ENCODE measurements at regions not wholly inside any gene's neighbourhood (a gene's known extent, or its start where the extent isn't known, plus 50 kb on each side); places are given as distances from the start of the nearest gene placed in this dataset.

GRCh38 chr5:60339691-60340201 lies 360.2 kb downstream of the DEPDC1B start:
- no peak for TF ChIP-seq ZNF776 (tag by site-specific recombination; IDR thresholded peaks at IDR 0.05; ENCODE audit: borderline replicate concordance)
- TF ChIP-seq SP2 (tag by site-specific recombination; IDR thresholded peaks at IDR 0.05): no peak
